OCI-LY1 (cell line): ENCODE measurements at regions not wholly inside any gene's neighbourhood (a gene's known extent, or its start where the extent isn't known, plus 50 kb on each side); places are given as distances from the start of the nearest gene placed in this dataset.

Experiments
- H2AFZ ChIP-seq: fragments of 200-600 bp; sonication (generic), shearing (Covaris generic); 2 replicates; pipeline ENCODE4 v1.6.0; 2014; ENCODE audit warnings: antibody characterized with exemption, mild to moderate bottlenecking, low read length
- H3F3A ChIP-seq: fragments of 200-600 bp; sonication (generic), shearing (Covaris generic); 2 replicates; pipeline ENCODE4 v1.6.0; 2014; ENCODE audit warnings: mild to moderate bottlenecking, antibody characterized with exemption, low read length, moderate library complexity; ENCODE audit not compliant: insufficient read depth
- H3K27ac ChIP-seq: fragments of 200-600 bp; sonication (generic); 2 replicates; pipeline ENCODE4 v1.5.1; 2014; ENCODE audit warnings: low read length, mixed run types, mild to moderate bottlenecking, low read depth; ENCODE audit not compliant: poor library complexity, severe bottlenecking
- H3K27me3 ChIP-seq: fragments of 200-600 bp; sonication (generic); 2 replicates; pipeline ENCODE4 v1.6.0; 2014; ENCODE audit warnings: antibody characterized with exemption, mild to moderate bottlenecking, low read length, moderate library complexity; ENCODE audit not compliant: insufficient read depth
- H3K36me3 ChIP-seq: fragments of 200-600 bp; sonication (generic); 2 replicates; pipeline ENCODE4 v1.6.1; 2014; ENCODE audit warnings: mild to moderate bottlenecking, antibody characterized with exemption, low read length, moderate library complexity, mixed read lengths; ENCODE audit not compliant: insufficient read depth
- H3K4me1 ChIP-seq: fragments of 200-600 bp; sonication (generic); 2 replicates; pipeline ENCODE4 v1.5.1; 2014; ENCODE audit warnings: mild to moderate bottlenecking, low read length, moderate library complexity; ENCODE audit not compliant: insufficient read depth, severe bottlenecking
- H3K4me2 ChIP-seq: fragments of 200-600 bp; sonication (generic), shearing (Covaris generic); 2 replicates; pipeline ENCODE4 v1.6.1; 2014; ENCODE audit warnings: low read length
- H3K4me3 ChIP-seq: fragments of 200-600 bp; sonication (generic); 2 replicates; pipeline ENCODE4 v1.5.1; 2014; ENCODE audit warnings: low read length, low read depth, mild to moderate bottlenecking, mixed read lengths; ENCODE audit not compliant: poor library complexity, severe bottlenecking
- H3K79me2 ChIP-seq: fragments of 200-600 bp; shearing (Covaris generic); 2 replicates; pipeline ENCODE4 v1.6.1; 2016; ENCODE audit warnings: mixed run types, low read length, mixed read lengths; ENCODE audit not compliant: insufficient read depth
- H3K9ac ChIP-seq: fragments of 200-600 bp; sonication (generic), shearing (Covaris generic); 2 replicates; pipeline ENCODE4 v1.6.1; 2014; ENCODE audit warnings: mild to moderate bottlenecking, low read length, mixed read lengths
- H3K9me2 ChIP-seq: fragments of 200-600 bp; sonication (generic), shearing (Covaris generic); 2 replicates; pipeline ENCODE4 v1.6.1; 2014; ENCODE audit warnings: low read depth, mild to moderate bottlenecking, low read length, mixed read lengths
- H3K9me3 ChIP-seq: fragments of 200-600 bp; shearing (Covaris generic); 2 replicates; pipeline ENCODE4 v1.6.1; 2014; ENCODE audit warnings: low read length, mixed read lengths
- H4K20me1 ChIP-seq: fragments of 200-600 bp; sonication (generic), shearing (Covaris generic); 2 replicates; pipeline ENCODE4 v1.6.0; 2016; ENCODE audit warnings: mild to moderate bottlenecking, low read length; ENCODE audit not compliant: insufficient read depth
- CTCF ChIP-seq: fragments of 200-600 bp; sonication (generic), shearing (Covaris generic); IDR thresholded peaks from 2 replicates; pipeline ENCODE4 v1.5.1; 2017; ENCODE audit warnings: mild to moderate bottlenecking, antibody characterized with exemption, low read length, moderate library complexity, mixed read lengths
- EZH2 ChIP-seq: fragments of 200-600 bp; sonication (generic), shearing (Covaris generic); IDR thresholded peaks from 2 replicates; pipeline ENCODE4 v1.8.0; 2017; ENCODE audit warnings: borderline replicate concordance, mixed run types, mild to moderate bottlenecking, antibody characterized with exemption, low read length, moderate library complexity, mixed read lengths

GRCh38 chr6:91926827-91927226, 1340.0 kb upstream of the MAP3K7 start:
- TF ChIP-seq CTCF (no peak), EZH2 (no peak)
- Histone ChIP-seq H3K27ac (no peak overlapping the region), H3K79me2 (no peaks in the 10 kb centered on the region), H3K4me1 (no peaks in the 10 kb centered on the region), H3K36me3 (no peaks in the 10 kb centered on the region), H3K9me3 (no peaks in the 10 kb centered on the region), H3F3A (no peaks in the 10 kb centered on the region), H2AFZ (no peak overlapping the region), H3K27me3 (no peaks in the 10 kb centered on the region), H3K9ac (no peak overlapping the region), H4K20me1 (no peaks in the 10 kb centered on the region), H3K9me2 (no peaks in the 10 kb centered on the region), H3K4me2 (no peak overlapping the region), H3K4me3 (no peak overlapping the region)

DNA sequence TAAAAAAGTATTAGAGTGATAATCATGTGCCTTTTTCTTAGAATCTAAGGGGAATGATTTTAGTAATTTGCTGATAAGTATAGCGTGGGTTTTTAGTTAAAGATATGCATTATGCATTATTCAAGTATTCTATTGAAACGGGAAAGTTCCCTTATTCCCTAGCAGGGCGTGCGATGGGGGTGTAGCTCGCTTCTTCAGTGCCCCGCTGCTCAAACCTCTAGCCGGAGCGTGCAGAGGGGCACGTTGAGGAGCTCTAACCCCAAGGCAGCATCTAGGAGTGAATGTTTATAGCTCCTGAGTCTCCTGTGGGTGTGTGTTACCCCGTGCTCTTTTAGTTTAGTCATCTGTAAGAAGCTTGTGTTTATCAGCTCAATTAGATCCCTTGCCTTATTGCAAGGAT, 1339.5 kb upstream of the MAP3K7 start:
- H3K27ac ChIP-seq, result no peak overlapping the region
- no peaks in the 10 kb centered on the region for H3F3A ChIP-seq
- H3K9me2 ChIP-seq, result no peaks in the 10 kb centered on the region
- TF ChIP-seq EZH2, result no peak
- TF ChIP-seq CTCF, result no peak
- no peaks in the 10 kb centered on the region for H3K36me3 ChIP-seq
- H3K4me2 ChIP-seq, result no peak overlapping the region
- no peaks in the 10 kb centered on the region for H3K9me3 ChIP-seq
- no peaks in the 10 kb centered on the region for H3K79me2 ChIP-seq
- no peaks in the 10 kb centered on the region for H4K20me1 ChIP-seq
- no peak overlapping the region for H3K4me3 ChIP-seq
- no peak overlapping the region for H3K9ac ChIP-seq
- H3K27me3 ChIP-seq, result no peaks in the 10 kb centered on the region
- no peak overlapping the region for H2AFZ ChIP-seq
- H3K4me1 ChIP-seq, result no peaks in the 10 kb centered on the region

- Histone ChIP-seq H2AFZ (no peak overlapping the region), H3K27me3 (no peaks in the 10 kb centered on the region), H3K36me3 (no peaks in the 10 kb centered on the region), H3K79me2 (no peaks in the 10 kb centered on the region), H3F3A (no peaks in the 10 kb centered on the region), H3K27ac (no peak overlapping the region), H3K4me1 (no peaks in the 10 kb centered on the region), H4K20me1 (no peaks in the 10 kb centered on the region), H3K4me3 (no peak overlapping the region), H3K9ac (no peak overlapping the region), H3K9me2 (no peaks in the 10 kb centered on the region), H3K4me2 (no peak overlapping the region), H3K9me3 (no peaks in the 10 kb centered on the region)
- TF ChIP-seq CTCF (no peak), EZH2 (no peak)
These were observed 1325.1 kb upstream of the MAP3K7 start for GRCh38 chr6:91911945-91912344.
